Cardiac fibroblast (primary cell): ENCODE measurements at regions not wholly inside any gene's neighbourhood (a gene's known extent, or its start where the extent isn't known, plus 50 kb on each side); places are given as distances from the start of the nearest gene placed in this dataset.

Experiments used
- DNase-seq, 2 donors: peaks; one replicate each; pipeline versions ENCODE4 v3.0.0 to v3.0.0-alpha.2; 2010; ENCODE audit warnings: low read depth in 2 of 2
- H3K4me3 ChIP-seq, 2 donors: replicated peaks in 1 of 2; 1 replicate in 1 of 2; 2 replicates in 1 of 2; pipeline ENCODE4 v1.5.1; 2011; ENCODE audit warnings: low read depth in 2 of 2, low read length in 2 of 2, mild to moderate bottlenecking in 2 of 2, moderate library complexity in 1 of 2
- TF ChIP-seq, protein P1 (sequence below): IDR thresholded peaks from one replicate; pipeline ENCODE4 v1.5.1; 2011; ENCODE audit warnings: low read depth, mild to moderate bottlenecking, low read length, inconsistent platforms

DNA sequence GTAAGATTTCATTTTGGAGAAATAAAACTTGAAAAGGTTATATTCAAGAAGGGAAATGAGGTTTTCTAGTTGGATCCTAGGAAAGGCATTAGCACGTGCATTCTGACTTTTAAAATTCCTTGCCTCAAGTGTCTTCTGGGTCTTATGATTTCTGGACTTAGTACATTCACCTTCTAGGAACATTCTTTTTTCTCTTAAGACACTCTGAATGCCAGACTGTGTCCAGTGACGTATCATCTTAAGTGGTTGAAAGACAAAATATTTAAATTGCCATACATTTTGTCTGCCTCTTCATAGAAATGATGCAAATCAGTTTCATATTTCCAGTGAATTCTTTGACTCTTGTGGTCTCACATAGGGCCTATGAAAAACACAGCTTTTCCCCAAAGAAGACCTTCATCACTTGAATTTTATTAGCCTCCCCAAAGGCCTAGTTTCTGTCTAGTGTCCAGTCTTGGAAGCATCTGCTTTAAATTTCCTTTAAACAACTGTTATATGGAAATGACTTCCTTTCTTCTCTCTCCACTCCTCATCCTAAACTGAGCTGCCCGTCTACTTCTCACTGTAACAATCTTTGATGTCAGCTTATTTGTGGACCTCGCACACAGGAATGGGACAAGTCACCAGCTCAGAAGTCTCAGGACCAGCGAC, 187.2 kb downstream of the HLX start:
- H3K4me3 ChIP-seq, result no peak overlapping the region
- no peak for DNase-seq
- TF ChIP-seq, protein P1, sequence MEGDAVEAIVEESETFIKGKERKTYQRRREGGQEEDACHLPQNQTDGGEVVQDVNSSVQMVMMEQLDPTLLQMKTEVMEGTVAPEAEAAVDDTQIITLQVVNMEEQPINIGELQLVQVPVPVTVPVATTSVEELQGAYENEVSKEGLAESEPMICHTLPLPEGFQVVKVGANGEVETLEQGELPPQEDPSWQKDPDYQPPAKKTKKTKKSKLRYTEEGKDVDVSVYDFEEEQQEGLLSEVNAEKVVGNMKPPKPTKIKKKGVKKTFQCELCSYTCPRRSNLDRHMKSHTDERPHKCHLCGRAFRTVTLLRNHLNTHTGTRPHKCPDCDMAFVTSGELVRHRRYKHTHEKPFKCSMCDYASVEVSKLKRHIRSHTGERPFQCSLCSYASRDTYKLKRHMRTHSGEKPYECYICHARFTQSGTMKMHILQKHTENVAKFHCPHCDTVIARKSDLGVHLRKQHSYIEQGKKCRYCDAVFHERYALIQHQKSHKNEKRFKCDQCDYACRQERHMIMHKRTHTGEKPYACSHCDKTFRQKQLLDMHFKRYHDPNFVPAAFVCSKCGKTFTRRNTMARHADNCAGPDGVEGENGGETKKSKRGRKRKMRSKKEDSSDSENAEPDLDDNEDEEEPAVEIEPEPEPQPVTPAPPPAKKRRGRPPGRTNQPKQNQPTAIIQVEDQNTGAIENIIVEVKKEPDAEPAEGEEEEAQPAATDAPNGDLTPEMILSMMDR, result no peak

- TF ChIP-seq, protein P1, result no peak
- peak in 1 of 2 donors; percentile 5 for DNase-seq
- no peak overlapping the region for H3K4me3 ChIP-seq
These were observed 188.5 kb downstream of the HLX start for GRCh38 chr1:221067721-221068120.

GRCh38 chr1:221069178-221069903, 190.1 kb downstream of the HLX start:
- TF ChIP-seq, protein P1, result no peak
- no peak overlapping the region for H3K4me3 ChIP-seq
- DNase-seq, result no peak

- H3K4me3 ChIP-seq, result no peak overlapping the region
- DNase-seq, result no peak
These were observed 190.7 kb downstream of the HLX start for GRCh38 chr1:221069986-221070385.

GRCh38 chr1:221071777-221072176, 192.5 kb downstream of the HLX start:
- peak in 1 of 2 donors; percentile 4 for DNase-seq
- no peak overlapping the region for H3K4me3 ChIP-seq
- TF ChIP-seq, protein P1, result no peak

More at GRCh38 chr1:221069986-221070385, 190.7 kb downstream of the HLX start:
- TF ChIP-seq, protein P1, result no peak

DNA sequence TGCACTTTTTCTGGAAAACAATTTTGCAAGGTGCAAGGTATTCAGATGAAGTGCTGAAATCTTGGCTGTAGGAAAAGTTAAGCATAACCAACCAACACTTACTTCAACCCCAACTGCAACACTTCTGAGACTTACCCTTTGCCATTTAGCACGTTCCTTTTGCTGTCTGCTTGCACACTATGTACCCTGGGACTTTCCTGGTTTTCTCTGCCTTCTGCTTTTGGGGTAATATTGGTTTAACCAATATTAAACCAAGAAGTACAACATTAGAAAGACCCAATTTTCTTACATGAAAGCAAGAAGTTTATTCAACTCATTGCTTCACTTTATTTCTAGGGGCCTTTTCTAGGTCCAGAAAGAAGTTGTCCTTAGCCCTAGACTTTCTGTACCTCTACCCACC, 193.0 kb downstream of the HLX start:
- TF ChIP-seq, protein P1, result no peak
- no peak overlapping the region for H3K4me3 ChIP-seq
- DNase-seq, result no peak
